ENCODE measurements at regions not wholly inside any gene's neighbourhood (a gene's known extent, or its start where the extent isn't known, plus 50 kb on each side); places are given as distances from the start of the nearest gene placed in this dataset.

DNA sequence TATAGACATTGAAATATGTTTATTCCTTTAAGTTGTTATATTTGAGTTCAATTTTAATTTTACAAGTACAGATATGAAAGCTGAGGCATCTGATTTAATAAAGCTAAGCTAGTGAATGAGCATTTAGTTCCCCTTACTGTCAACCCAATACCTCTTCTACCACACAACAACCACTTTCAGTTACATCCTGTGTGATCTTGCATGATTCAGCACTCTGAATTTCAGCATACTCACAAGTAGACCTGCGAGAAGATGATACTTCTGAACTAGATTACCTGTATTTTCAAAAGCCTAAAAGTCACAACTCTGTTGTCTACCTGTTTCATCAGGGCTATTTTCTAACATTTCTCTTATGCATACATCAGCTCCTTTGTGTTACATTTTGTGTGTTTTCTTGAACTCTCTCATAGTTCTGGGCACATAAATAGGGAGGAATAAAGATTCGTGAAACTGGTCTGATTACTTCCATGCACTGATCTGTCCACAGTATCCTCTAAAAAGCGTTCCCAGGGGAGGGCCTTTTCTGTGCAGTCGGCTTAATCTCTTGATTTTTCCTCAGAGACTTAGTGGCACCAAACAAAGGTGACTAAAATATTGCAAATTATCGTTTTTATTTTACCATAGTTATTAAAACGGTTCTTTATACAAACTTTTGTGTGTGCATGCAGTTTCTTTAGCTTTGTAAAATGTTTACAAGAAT lies 2025.5 kb upstream of the NUDT12 start:
- Mint-ChIP-seq H3K27ac (no peak overlapping the region), H3K9me3 (peaks cover 4% of the 10 kb centered on the region), H3K4me1 (no peaks in the 10 kb centered on the region), H3K4me3 (no peak overlapping the region), H3K36me3 (ENCODE audit: low read depth) (no peaks in the 10 kb centered on the region), H3K27me3 (no peaks in the 10 kb centered on the region)
- DNase-seq: no peak
- intact Hi-C loops (cut with micrococcal nuclease): no loop called here

DNA sequence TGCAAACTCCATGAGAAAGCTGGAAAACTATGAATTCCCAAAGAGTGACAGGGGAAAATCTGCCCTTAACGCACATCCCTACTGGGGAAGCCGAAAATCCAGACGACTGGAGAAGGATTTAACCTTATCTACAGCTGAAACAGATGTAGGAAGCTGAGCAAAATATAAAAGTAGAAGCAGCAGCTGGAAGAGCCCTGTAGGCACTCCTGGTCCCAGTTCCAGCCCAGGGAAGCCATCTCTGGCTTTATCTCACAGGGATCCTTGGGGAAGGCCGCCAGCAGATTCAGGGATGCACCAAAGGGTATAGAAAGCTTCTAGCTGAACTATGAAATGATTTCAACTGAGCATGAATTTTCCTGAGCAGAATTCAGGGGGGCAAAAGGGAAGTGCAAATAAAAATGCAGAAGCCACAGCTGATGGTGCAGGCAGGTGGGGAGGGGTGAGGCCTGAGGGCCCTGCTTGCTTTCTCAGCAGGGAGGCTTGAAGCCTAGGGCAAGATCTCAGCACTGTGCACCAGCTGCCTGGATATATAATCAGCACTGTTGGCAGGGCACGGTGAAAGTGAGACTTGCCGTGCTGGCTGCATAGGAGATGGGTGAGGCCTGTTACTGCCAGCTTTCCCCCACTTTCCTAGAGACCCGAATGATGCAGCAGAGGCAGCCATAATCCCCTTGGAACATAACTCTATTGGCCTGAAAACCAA lies 2019.5 kb upstream of the NUDT12 start:
- no peak overlapping the region for H3K27ac Mint-ChIP-seq
- H3K4me3 Mint-ChIP-seq: no peak overlapping the region
- H3K27me3 Mint-ChIP-seq: no peaks in the 10 kb centered on the region
- intact Hi-C loops (cut with micrococcal nuclease): no loop called here
- peaks cover 12% of the 10 kb centered on the region for H3K9me3 Mint-ChIP-seq
- H3K4me1 Mint-ChIP-seq: no peaks in the 10 kb centered on the region
- DNase-seq: no peak
- H3K36me3 Mint-ChIP-seq (ENCODE audit: low read depth): no peaks in the 10 kb centered on the region

DNA sequence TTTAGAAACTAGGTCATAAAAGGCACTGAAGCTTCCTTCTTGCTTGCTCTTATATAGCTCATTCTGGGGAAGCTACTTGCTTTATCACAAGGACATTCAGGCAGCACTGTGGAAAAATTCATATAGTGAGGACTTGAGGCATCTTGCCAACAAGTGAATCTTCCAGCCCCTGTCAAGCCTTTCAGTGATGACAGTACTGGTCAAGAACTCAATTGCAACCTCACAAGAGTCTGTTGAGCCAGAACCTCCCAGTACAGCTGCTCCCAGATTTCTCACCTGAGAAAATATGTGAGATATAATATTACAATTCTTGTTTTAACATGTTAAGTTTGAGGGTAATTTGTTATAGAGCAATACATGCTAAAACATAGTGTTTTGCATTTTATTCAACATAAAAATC lies 2011.0 kb upstream of the NUDT12 start:
- Mint-ChIP-seq H3K36me3 (ENCODE audit: low read depth) (no peaks in the 10 kb centered on the region), H3K4me3 (no peak overlapping the region), H3K27ac (no peak overlapping the region), H3K27me3 (no peaks in the 10 kb centered on the region), H3K9me3 (peaks cover 6% of the 10 kb centered on the region), H3K4me1 (no peaks in the 10 kb centered on the region)
- DNase-seq: no peak
- intact Hi-C loops (cut with micrococcal nuclease): no loop called here

DNA sequence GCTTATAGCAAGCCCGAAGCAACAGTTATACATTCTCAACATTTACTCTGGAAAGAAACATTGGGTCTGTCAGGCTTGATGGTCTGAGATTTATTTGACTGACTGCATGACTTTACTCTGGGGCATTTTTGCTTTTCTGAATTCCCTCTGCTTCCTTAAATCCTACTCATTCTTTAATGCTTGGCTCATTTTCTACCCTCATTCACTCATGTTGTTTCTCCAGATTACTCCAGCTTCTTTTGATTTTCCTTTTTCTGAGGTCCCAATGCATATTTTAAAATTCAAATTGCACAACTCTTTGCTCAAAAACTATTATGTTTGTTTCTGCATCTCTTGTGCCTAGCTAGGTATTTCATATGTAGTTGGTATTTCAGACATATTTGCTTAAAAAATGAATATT lies 2002.9 kb upstream of the NUDT12 start:
- H3K27me3 Mint-ChIP-seq: no peaks in the 10 kb centered on the region
- DNase-seq: no peak
- H3K9me3 Mint-ChIP-seq: peaks cover 4% of the 10 kb centered on the region
- H3K4me1 Mint-ChIP-seq: no peaks in the 10 kb centered on the region
- intact Hi-C loops (cut with micrococcal nuclease): no loop called here
- no peak overlapping the region for H3K4me3 Mint-ChIP-seq
- H3K36me3 Mint-ChIP-seq (ENCODE audit: low read depth): no peaks in the 10 kb centered on the region
- H3K27ac Mint-ChIP-seq: no peak overlapping the region

DNA sequence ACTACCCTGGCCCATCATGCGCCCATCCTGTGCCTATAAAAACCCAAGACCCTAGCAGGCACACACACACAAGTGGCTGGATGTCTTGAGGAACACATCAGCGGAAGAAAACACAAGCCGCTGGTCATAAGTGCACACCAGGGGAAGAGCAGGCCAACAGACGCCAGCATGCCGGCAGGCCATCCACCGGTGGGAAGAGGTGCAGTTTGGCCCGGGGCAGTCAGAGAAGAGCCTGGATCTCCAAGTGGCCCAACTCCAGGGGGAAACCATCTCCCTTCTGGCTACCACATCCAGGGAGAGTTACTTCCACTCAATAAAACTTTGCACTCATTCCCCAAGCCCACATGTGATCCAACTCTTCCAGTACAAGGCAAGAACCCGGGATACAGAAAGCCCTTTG lies 2001.3 kb upstream of the NUDT12 start:
- no peak for DNase-seq
- no peaks in the 10 kb centered on the region for H3K36me3 Mint-ChIP-seq (ENCODE audit: low read depth)
- H3K27ac Mint-ChIP-seq: no peak overlapping the region
- peaks cover 4% of the 10 kb centered on the region for H3K9me3 Mint-ChIP-seq
- H3K4me3 Mint-ChIP-seq: no peak overlapping the region
- H3K4me1 Mint-ChIP-seq: no peaks in the 10 kb centered on the region
- intact Hi-C loops (cut with micrococcal nuclease): no loop called here
- no peaks in the 10 kb centered on the region for H3K27me3 Mint-ChIP-seq

DNA sequence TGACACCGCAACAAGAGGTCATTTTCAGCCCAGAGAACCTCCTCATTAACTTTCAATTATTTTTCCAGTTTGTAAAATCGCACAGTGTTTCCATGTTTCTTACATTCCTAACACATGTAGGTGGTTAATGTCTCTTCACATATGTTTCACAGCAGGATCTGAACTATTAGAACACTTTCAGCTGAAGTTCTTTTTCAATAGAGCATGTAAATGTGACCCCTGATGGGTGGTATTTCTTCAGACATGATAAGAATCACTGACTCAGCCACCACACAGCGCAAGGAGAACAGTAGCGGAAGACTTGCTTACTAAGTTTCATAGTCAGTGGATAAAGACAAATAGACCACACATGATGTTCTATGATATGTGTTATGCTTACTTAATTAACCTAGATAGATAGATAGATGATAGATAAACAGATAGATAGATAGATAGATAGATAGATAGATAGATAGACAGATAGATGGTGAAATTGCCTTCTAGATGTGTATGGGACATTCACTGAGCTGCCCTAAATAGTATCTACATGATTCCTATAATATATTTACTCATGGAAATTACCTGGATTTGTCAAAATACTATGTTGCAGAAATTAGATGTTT lies 1992.1 kb upstream of the NUDT12 start:
- H3K9me3 Mint-ChIP-seq: peaks cover 3% of the 10 kb centered on the region
- H3K36me3 Mint-ChIP-seq (ENCODE audit: low read depth): no peaks in the 10 kb centered on the region
- no peak overlapping the region for H3K27ac Mint-ChIP-seq
- intact Hi-C loops (cut with micrococcal nuclease): no loop called here
- no peaks in the 10 kb centered on the region for H3K27me3 Mint-ChIP-seq
- H3K4me3 Mint-ChIP-seq: no peak overlapping the region
- H3K4me1 Mint-ChIP-seq: no peaks in the 10 kb centered on the region
- no peak for DNase-seq

DNA sequence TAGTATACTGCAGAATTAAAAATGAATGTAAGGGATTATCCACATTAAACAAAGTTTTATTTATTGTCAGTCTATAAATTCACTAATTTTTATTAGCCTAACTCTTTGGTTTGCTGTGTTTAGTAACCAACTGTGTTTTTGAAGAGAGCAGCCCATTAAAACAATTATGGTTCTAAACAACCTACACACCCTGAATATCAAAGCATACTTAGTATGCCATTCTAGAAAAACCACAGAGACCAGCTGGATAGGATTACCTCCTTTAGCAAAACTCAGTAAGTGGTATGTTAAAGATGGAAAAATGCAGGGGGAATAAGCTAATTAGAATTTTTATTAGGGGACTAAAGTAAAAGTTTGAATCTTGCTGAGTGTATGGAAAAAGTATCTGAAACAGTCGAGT lies 1981.7 kb upstream of the NUDT12 start:
- no peak for DNase-seq
- Mint-ChIP-seq H3K9me3 (no peaks in the 10 kb centered on the region), H3K4me3 (no peak overlapping the region), H3K27me3 (no peaks in the 10 kb centered on the region), H3K27ac (no peak overlapping the region), H3K4me1 (no peaks in the 10 kb centered on the region), H3K36me3 (ENCODE audit: low read depth) (no peaks in the 10 kb centered on the region)
- intact Hi-C loops (cut with micrococcal nuclease): no loop called here

DNA sequence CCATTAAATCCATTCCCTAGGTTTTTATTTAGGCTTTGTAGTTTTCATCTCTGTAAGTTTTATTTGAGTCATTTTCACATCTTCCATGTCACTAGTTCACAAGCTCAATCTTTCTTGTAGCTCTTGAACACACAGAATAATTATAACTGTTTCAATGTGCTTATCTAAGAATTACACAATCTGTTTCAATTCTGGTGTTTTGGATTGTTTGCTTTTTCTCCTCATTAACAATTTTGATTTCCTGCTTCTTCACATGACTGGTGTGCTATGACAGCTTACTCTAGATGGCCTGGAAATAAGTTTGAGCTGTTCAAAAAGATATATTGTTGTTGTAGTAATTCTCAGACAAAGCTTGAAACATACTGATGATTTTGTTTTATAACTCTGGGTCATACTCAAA lies 1974.1 kb upstream of the NUDT12 start:
- no peak for DNase-seq
- H3K4me3 Mint-ChIP-seq: no peak overlapping the region
- no peaks in the 10 kb centered on the region for H3K36me3 Mint-ChIP-seq (ENCODE audit: low read depth)
- H3K9me3 Mint-ChIP-seq: peaks cover 5% of the 10 kb centered on the region
- H3K27ac Mint-ChIP-seq: no peak overlapping the region
- H3K4me1 Mint-ChIP-seq: no peaks in the 10 kb centered on the region
- no peaks in the 10 kb centered on the region for H3K27me3 Mint-ChIP-seq
- intact Hi-C loops (cut with micrococcal nuclease): no loop called here

DNA sequence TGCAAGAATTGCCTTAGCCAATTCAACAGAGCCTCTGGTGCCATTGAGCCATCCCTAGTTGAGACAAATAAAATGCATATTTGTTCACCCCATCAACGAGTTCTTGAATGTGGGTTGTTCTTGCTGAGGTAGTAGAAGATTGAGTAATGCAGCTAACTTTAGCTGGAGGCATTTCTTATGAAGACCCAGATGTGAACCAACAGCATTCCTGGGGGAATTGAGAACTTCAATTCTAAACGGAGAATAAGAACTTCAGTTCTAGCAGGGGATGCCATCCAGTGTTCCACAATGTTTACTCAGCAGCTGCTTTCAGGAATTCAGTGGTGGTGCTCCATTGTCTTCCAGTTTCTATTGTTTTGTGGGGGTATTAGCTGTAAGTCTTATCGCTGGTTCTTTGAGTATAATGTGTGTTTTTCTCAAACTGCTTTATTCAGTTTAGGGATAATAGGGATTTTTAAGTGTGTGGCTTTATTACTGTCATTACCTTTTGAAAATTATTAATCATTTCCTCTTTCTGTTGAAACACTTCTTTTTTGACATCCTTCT lies 1968.2 kb upstream of the NUDT12 start:
- H3K4me1 Mint-ChIP-seq: no peaks in the 10 kb centered on the region
- no peaks in the 10 kb centered on the region for H3K36me3 Mint-ChIP-seq (ENCODE audit: low read depth)
- peaks cover 16% of the 10 kb centered on the region for H3K9me3 Mint-ChIP-seq
- no peak overlapping the region for H3K27ac Mint-ChIP-seq
- H3K4me3 Mint-ChIP-seq: no peak overlapping the region
- intact Hi-C loops (cut with micrococcal nuclease): no loop called here
- H3K27me3 Mint-ChIP-seq: no peaks in the 10 kb centered on the region
- DNase-seq: no peak

DNA sequence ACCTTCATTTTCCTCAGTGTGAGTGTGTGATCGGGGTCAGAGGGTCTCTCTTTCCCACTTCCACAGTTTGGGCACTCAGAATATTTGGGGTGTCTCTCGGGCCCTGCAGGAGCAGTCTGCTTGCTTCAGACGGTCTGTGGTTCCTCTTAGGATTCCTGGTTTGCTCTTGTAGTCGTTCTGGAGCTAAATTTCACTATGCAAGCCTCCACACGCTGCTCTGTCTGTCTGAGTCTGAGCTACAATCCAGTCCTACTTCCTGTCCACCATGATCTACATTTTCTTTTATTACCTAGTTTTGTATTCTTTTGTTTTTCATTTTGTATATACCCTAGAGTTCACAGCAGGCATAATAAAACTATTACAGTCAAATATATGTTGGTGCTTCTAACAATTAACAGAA lies 1967.3 kb upstream of the NUDT12 start:
- intact Hi-C loops (cut with micrococcal nuclease): no loop called here
- Mint-ChIP-seq H3K4me3 (no peak overlapping the region), H3K4me1 (no peaks in the 10 kb centered on the region), H3K27me3 (no peaks in the 10 kb centered on the region), H3K36me3 (ENCODE audit: low read depth) (no peaks in the 10 kb centered on the region), H3K27ac (no peak overlapping the region), H3K9me3 (peaks cover 16% of the 10 kb centered on the region)
- DNase-seq: no peak

DNA sequence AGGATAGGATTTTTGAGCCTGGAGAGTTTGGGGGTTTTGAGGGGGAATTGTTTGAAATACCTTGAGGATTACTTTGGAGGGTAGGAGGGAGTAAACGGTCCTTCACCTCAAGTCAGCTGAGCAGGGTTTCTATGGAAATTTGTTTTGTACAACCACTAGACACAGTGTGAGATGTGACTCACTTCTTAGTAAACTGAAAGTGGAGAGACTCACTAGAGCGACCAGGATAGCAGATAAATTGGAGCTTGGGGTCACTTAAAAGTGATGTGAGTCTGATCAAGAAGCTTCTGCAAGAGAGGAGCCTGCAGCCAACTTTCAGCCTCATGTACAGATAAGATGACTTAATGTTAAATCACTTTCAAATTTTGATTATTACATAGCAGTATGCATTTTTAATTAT lies 1945.9 kb upstream of the NUDT12 start:
- no peak for DNase-seq
- no peak overlapping the region for H3K27ac Mint-ChIP-seq
- H3K4me3 Mint-ChIP-seq: no peak overlapping the region
- intact Hi-C loops (cut with micrococcal nuclease): no loop called here
- no peaks in the 10 kb centered on the region for H3K36me3 Mint-ChIP-seq (ENCODE audit: low read depth)
- peaks cover 22% of the 10 kb centered on the region for H3K9me3 Mint-ChIP-seq
- no peaks in the 10 kb centered on the region for H3K27me3 Mint-ChIP-seq
- H3K4me1 Mint-ChIP-seq: no peaks in the 10 kb centered on the region

DNA sequence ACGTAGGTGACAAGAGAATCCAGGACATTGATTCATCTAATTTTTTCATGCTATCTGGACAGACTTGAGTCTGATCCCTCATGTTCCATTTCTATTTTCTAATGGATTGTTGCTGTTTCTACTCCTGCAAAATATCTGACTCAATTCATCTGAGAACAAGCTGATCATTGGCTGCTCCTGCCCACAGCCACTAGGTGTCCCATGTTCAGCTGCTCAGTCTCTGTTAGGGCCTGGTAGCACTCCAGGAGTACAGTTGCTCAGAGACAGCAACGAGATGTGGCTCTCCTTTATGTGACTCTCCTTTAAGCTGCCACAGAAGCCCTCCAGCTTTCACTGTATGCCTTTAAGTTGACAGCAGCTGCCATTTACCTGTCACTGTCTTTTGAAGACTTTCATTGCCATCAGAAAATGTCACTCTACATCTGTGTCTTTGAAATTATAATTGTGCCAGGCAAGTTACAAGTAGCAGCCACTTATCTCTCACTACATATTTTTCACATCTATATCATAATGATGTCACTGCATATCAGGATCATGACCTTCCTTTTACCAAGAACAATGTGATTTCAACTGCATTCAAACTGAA lies 1944.2 kb upstream of the NUDT12 start:
- H3K27me3 Mint-ChIP-seq: no peaks in the 10 kb centered on the region
- no peaks in the 10 kb centered on the region for H3K36me3 Mint-ChIP-seq (ENCODE audit: low read depth)
- peaks cover 19% of the 10 kb centered on the region for H3K9me3 Mint-ChIP-seq
- intact Hi-C loops (cut with micrococcal nuclease): no loop called here
- no peaks in the 10 kb centered on the region for H3K4me1 Mint-ChIP-seq
- no peak for DNase-seq
- H3K4me3 Mint-ChIP-seq: no peak overlapping the region
- H3K27ac Mint-ChIP-seq: no peak overlapping the region

DNA sequence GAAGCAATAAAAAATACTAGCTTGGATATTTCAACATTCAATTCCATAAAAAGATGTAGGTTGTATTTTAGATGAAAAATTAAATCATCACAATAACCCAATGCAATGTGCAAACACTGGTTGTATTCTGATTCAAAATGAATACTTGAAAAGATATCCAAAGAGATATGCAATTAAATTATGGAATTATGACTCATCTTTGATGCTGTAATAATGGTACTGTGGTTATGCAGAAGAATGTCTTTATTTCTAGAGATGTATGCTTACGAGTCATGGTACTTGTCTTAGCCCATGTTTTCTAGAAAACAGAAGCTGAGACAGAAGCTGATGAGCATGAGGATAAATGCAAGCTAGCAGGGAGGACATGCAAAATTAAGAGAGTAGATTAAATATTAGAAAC lies 1941.4 kb upstream of the NUDT12 start:
- H3K27me3 Mint-ChIP-seq: no peaks in the 10 kb centered on the region
- intact Hi-C loops (cut with micrococcal nuclease): no loop called here
- H3K4me1 Mint-ChIP-seq: no peaks in the 10 kb centered on the region
- H3K9me3 Mint-ChIP-seq: peaks cover 11% of the 10 kb centered on the region
- no peak overlapping the region for H3K4me3 Mint-ChIP-seq
- no peak for DNase-seq
- H3K36me3 Mint-ChIP-seq (ENCODE audit: low read depth): no peaks in the 10 kb centered on the region
- H3K27ac Mint-ChIP-seq: no peak overlapping the region

DNA sequence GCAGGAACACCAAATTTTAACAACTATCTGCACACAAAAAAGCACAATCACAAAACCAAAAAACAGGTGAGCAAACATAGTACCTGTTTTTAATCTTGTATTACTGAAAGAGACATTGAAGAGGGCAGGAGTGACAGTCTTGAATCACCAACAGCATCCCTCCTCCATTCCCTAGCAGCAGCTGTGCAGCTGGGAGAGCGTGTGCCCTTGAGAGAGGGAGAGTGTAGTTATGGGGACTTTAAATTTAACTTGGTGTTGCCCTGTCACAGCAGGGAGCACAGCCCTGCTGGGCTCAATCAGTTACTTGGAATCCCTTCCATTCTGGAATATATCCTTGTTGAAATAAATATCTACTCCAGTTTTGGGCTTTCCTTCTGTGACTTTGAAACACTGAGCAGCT lies 1938.7 kb upstream of the NUDT12 start:
- H3K4me1 Mint-ChIP-seq: no peaks in the 10 kb centered on the region
- intact Hi-C loops (cut with micrococcal nuclease): no loop called here
- DNase-seq: no peak
- no peaks in the 10 kb centered on the region for H3K27me3 Mint-ChIP-seq
- no peak overlapping the region for H3K27ac Mint-ChIP-seq
- peaks cover 7% of the 10 kb centered on the region for H3K9me3 Mint-ChIP-seq
- H3K4me3 Mint-ChIP-seq: no peak overlapping the region
- H3K36me3 Mint-ChIP-seq (ENCODE audit: low read depth): no peaks in the 10 kb centered on the region

Measured in activated CD4-positive, alpha-beta T cell treated with anti-CD3 and anti-CD28 coated beads, Interleukin-2, amount 10 ng/mL, durations not matched to agents 24 days and 14 days (primary cell).